ENCODE measurements at regions not wholly inside any gene's neighbourhood (a gene's known extent, or its start where the extent isn't known, plus 50 kb on each side); places are given as distances from the start of the nearest gene placed in this dataset.

GRCh38 chr18:33853187-33853586 is 275.2 kb downstream of the ASXL3 start:
- H3K36me3 Mint-ChIP-seq: no peaks in the 10 kb centered on the region
- DNase-seq (no peak), ATAC-seq (ENCODE audit: low read depth in 2 of 2) (no peak)
- H3K27me3 Mint-ChIP-seq: no peaks in the 10 kb centered on the region
- H3K4me1 Mint-ChIP-seq: no peaks in the 10 kb centered on the region
- no peak overlapping the region for H3K4me3 Mint-ChIP-seq
- no peak overlapping the region for H3K27ac Mint-ChIP-seq
- H3K9me3 Mint-ChIP-seq: peaks cover 0 to 7% (median 0%) of the 10 kb centered on the region in 7 donors

- no peaks in the 10 kb centered on the region for H3K4me1 Mint-ChIP-seq
- no peak for ATAC-seq (ENCODE audit: low read depth in 2 of 2)
- H3K4me3 Mint-ChIP-seq: no peak overlapping the region
- no peak for DNase-seq
- no peak overlapping the region for H3K27ac Mint-ChIP-seq
- H3K9me3 Mint-ChIP-seq: peaks cover 0 to 7% (median 3%) of the 10 kb centered on the region in 7 donors
- no peaks in the 10 kb centered on the region for H3K36me3 Mint-ChIP-seq
- H3K27me3 Mint-ChIP-seq: peaks cover 0 to 5% (median 0%) of the 10 kb centered on the region in 3 donors
These were observed 273.6 kb downstream of the ASXL3 start for GRCh38 chr18:33851546-33852078.

GRCh38 chr18:33849731-33850130 is 271.7 kb downstream of the ASXL3 start:
- no peaks in the 10 kb centered on the region for H3K4me1 Mint-ChIP-seq
- H3K27ac Mint-ChIP-seq: no peak overlapping the region
- peaks cover 0 to 8% (median 0%) of the 10 kb centered on the region in 3 donors for H3K27me3 Mint-ChIP-seq
- H3K4me3 Mint-ChIP-seq: no peak overlapping the region
- H3K36me3 Mint-ChIP-seq: no peaks in the 10 kb centered on the region
- DNase-seq (no peak), ATAC-seq (ENCODE audit: low read depth in 2 of 2) (no peak)
- peaks cover 0 to 7% (median 3%) of the 10 kb centered on the region in 7 donors for H3K9me3 Mint-ChIP-seq

- no peaks in the 10 kb centered on the region for H3K36me3 Mint-ChIP-seq
These were observed 266.2 kb downstream of the ASXL3 start for GRCh38 chr18:33844232-33844631.

GRCh38 chr18:33841221-33841967 is 263.4 kb downstream of the ASXL3 start:
- Mint-ChIP-seq H3K9me3 (peaks cover 0 to 2% (median 0%) of the 10 kb centered on the region in 7 donors), H3K27ac (no peak overlapping the region), H3K27me3 (peaks cover 0 to under 1% (median 0%) of the 10 kb centered on the region in 3 donors), H3K4me3 (no peak overlapping the region), H3K36me3 (no peaks in the 10 kb centered on the region), H3K4me1 (no peaks in the 10 kb centered on the region)
- ATAC-seq (ENCODE audit: low read depth in 2 of 2) (no peak), DNase-seq (no peak)

More at GRCh38 chr18:33844232-33844631, 266.2 kb downstream of the ASXL3 start:
- Mint-ChIP-seq H3K4me3 (no peak overlapping the region), H3K9me3 (peaks cover 0 to 6% (median 0%) of the 10 kb centered on the region in 7 donors), H3K27ac (no peak overlapping the region), H3K27me3 (peaks cover 0 to 8% (median 0%) of the 10 kb centered on the region in 3 donors), H3K4me1 (no peaks in the 10 kb centered on the region)
- no peak for ATAC-seq (ENCODE audit: low read depth in 2 of 2)
- no peak for DNase-seq

- Mint-ChIP-seq H3K4me3 (no peak overlapping the region), H3K9me3 (peaks cover 0 to 2% (median 0%) of the 10 kb centered on the region in 7 donors), H3K36me3 (no peaks in the 10 kb centered on the region), H3K4me1 (no peaks in the 10 kb centered on the region), H3K27ac (no peak overlapping the region), H3K27me3 (peaks cover 0 to 4% (median 0%) of the 10 kb centered on the region in 3 donors)
- ATAC-seq (ENCODE audit: low read depth in 2 of 2): no peak
- no peak for DNase-seq
These were observed 262.2 kb downstream of the ASXL3 start for GRCh38 chr18:33840212-33840593.

GRCh38 chr18:33839452-33840211 is 261.6 kb downstream of the ASXL3 start:
- no peak for DNase-seq
- Mint-ChIP-seq H3K4me3 (no peak overlapping the region), H3K36me3 (no peaks in the 10 kb centered on the region), H3K27ac (no peak overlapping the region), H3K27me3 (peaks cover 0 to 4% (median 0%) of the 10 kb centered on the region in 3 donors), H3K9me3 (peaks cover 0 to 2% (median 0%) of the 10 kb centered on the region in 7 donors), H3K4me1 (no peaks in the 10 kb centered on the region)
- ATAC-seq (ENCODE audit: low read depth in 2 of 2): no peak

- Mint-ChIP-seq H3K4me1 (no peaks in the 10 kb centered on the region), H3K9me3 (peaks cover 0 to 2% (median 0%) of the 10 kb centered on the region in 7 donors), H3K4me3 (no peak overlapping the region), H3K27ac (no peak overlapping the region), H3K27me3 (peaks cover 0 to 4% (median 0%) of the 10 kb centered on the region in 3 donors), H3K36me3 (no peaks in the 10 kb centered on the region)
- ATAC-seq (ENCODE audit: low read depth in 2 of 2): no peak
- no peak for DNase-seq
These were observed 260.0 kb downstream of the ASXL3 start for GRCh38 chr18:33838054-33838453.

GRCh38 chr18:33837191-33837590 is 259.2 kb downstream of the ASXL3 start:
- H3K4me3 Mint-ChIP-seq: peak overlapping the region in 1 of 8 donors; percentile 31
- no peaks in the 10 kb centered on the region for H3K36me3 Mint-ChIP-seq

GRCh38 chr18:33836564-33836963 is 258.5 kb downstream of the ASXL3 start:
- no peaks in the 10 kb centered on the region for H3K36me3 Mint-ChIP-seq
- peaks cover 0 to 9% (median 3%) of the 10 kb centered on the region in 7 donors for H3K9me3 Mint-ChIP-seq
- H3K27me3 Mint-ChIP-seq: peaks cover 0 to 4% (median 0%) of the 10 kb centered on the region in 3 donors
- H3K4me3 Mint-ChIP-seq: no peak overlapping the region
- no peak overlapping the region for H3K27ac Mint-ChIP-seq
- H3K4me1 Mint-ChIP-seq: no peaks in the 10 kb centered on the region
- no peak for ATAC-seq (ENCODE audit: low read depth in 2 of 2)
- no peak for DNase-seq

More at GRCh38 chr18:33837191-33837590, 259.2 kb downstream of the ASXL3 start:
- H3K27ac Mint-ChIP-seq: no peak overlapping the region
- DNase-seq (no peak), ATAC-seq (ENCODE audit: low read depth in 2 of 2) (no peak)
- H3K27me3 Mint-ChIP-seq: peaks cover 0 to 4% (median 0%) of the 10 kb centered on the region in 3 donors
- H3K4me1 Mint-ChIP-seq: no peaks in the 10 kb centered on the region
- H3K9me3 Mint-ChIP-seq: peaks cover 0 to 3% (median 0%) of the 10 kb centered on the region in 7 donors

- DNase-seq (no peak), ATAC-seq (ENCODE audit: low read depth in 2 of 2) (no peak)
- Mint-ChIP-seq H3K36me3 (no peaks in the 10 kb centered on the region), H3K9me3 (peaks cover 0 to 11% (median 4%) of the 10 kb centered on the region in 7 donors), H3K4me1 (no peaks in the 10 kb centered on the region), H3K27me3 (peaks cover 0 to 4% (median 0%) of the 10 kb centered on the region in 3 donors), H3K4me3 (no peak overlapping the region), H3K27ac (no peak overlapping the region)
These were observed 257.4 kb downstream of the ASXL3 start for GRCh38 chr18:33835419-33835818.

- no peak for DNase-seq
- H3K9me3 Mint-ChIP-seq: peaks cover 0 to 11% (median 4%) of the 10 kb centered on the region in 7 donors
- H3K27me3 Mint-ChIP-seq: peaks cover 0 to 4% (median 0%) of the 10 kb centered on the region in 3 donors
- no peaks in the 10 kb centered on the region for H3K36me3 Mint-ChIP-seq
- H3K4me3 Mint-ChIP-seq: no peak overlapping the region
- H3K27ac Mint-ChIP-seq: no peak overlapping the region
- ATAC-seq (ENCODE audit: low read depth in 2 of 2): no peak
- H3K4me1 Mint-ChIP-seq: no peaks in the 10 kb centered on the region
These were observed 255.8 kb downstream of the ASXL3 start for GRCh38 chr18:33833842-33834241.

GRCh38 chr18:33831424-33831823 is 253.4 kb downstream of the ASXL3 start:
- H3K27me3 Mint-ChIP-seq: peaks cover 0 to 4% (median 0%) of the 10 kb centered on the region in 3 donors
- H3K4me3 Mint-ChIP-seq: no peak overlapping the region
- no peaks in the 10 kb centered on the region for H3K36me3 Mint-ChIP-seq
- DNase-seq (no peak), ATAC-seq (ENCODE audit: low read depth in 2 of 2) (no peak)
- no peaks in the 10 kb centered on the region for H3K4me1 Mint-ChIP-seq
- H3K9me3 Mint-ChIP-seq: peaks cover 0 to 11% (median 4%) of the 10 kb centered on the region in 7 donors
- no peak overlapping the region for H3K27ac Mint-ChIP-seq
